ENCODE measurements at regions not wholly inside any gene's neighbourhood (a gene's known extent, or its start where the extent isn't known, plus 50 kb on each side); places are given as distances from the start of the nearest gene placed in this dataset.

DNA sequence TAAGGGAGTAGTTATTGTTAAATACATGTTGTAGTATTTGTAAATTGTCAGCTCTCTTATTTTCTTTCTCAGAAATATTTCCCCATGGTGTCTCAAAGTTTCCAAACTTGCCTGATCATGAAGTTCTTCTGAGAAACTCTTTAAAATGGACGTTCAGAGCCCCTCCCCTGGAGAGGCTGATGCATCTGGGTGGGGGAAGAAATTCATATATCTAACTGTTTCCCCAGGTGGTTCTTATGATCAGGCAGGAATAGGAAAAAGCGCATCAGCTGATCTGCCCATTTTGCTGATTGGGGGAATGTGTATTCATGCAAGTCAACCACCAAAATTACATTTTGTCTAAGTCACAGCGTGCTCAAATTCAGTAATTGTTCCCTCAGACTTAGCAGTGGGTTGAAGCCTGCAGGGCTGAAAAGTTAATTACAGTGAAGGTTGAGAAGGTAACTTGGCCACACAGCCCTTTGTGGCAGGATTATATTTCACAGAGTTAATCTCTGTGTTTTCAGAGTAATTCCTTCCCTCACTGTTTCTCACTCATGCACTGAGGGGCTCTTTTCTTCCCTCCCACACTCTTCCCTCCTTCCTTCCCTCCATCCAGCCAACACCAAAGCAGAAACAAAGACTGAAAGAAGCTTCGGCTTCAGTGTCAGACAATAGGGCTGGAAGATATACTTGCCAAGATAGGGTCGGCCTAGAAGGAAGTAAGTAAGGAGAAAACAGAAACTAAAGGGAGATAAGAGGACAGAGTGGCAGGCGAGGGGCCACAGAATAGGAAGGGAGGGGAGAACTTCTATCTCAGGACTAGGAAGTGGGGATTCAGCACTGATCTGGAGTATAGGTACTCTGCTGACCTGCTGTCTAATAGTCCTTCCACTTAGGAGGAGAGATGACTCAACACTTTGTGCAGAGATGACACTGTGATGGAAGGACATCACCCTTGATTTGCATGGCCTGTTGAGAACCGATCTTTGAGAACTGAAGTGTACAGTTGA lies 50.5 kb upstream of the STARD3NL start:
- TF ChIP-seq, protein P1, sequence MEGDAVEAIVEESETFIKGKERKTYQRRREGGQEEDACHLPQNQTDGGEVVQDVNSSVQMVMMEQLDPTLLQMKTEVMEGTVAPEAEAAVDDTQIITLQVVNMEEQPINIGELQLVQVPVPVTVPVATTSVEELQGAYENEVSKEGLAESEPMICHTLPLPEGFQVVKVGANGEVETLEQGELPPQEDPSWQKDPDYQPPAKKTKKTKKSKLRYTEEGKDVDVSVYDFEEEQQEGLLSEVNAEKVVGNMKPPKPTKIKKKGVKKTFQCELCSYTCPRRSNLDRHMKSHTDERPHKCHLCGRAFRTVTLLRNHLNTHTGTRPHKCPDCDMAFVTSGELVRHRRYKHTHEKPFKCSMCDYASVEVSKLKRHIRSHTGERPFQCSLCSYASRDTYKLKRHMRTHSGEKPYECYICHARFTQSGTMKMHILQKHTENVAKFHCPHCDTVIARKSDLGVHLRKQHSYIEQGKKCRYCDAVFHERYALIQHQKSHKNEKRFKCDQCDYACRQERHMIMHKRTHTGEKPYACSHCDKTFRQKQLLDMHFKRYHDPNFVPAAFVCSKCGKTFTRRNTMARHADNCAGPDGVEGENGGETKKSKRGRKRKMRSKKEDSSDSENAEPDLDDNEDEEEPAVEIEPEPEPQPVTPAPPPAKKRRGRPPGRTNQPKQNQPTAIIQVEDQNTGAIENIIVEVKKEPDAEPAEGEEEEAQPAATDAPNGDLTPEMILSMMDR (conservative IDR thresholded peaks at IDR 0.05), result no peak
- TF ChIP-seq ZFX (IDR thresholded peaks at IDR 0.05), result no peak
